AG09319 (cell line): ENCODE measurements at regions not wholly inside any gene's neighbourhood (a gene's known extent, or its start where the extent isn't known, plus 50 kb on each side); places are given as distances from the start of the nearest gene placed in this dataset.

Experiments
- DNase-seq: peaks from one replicate; pipeline ENCODE4 v3.0.0-alpha.2; 2010; ENCODE audit warnings: low read depth; ENCODE audit errors: extremely low read depth
- TF ChIP-seq, protein P1 (sequence below): IDR thresholded peaks from 2 replicates; pipeline ENCODE4 v1.5.1; 2011; ENCODE audit warnings: low read depth, mild to moderate bottlenecking, inconsistent platforms, low read length, moderate library complexity

DNA sequence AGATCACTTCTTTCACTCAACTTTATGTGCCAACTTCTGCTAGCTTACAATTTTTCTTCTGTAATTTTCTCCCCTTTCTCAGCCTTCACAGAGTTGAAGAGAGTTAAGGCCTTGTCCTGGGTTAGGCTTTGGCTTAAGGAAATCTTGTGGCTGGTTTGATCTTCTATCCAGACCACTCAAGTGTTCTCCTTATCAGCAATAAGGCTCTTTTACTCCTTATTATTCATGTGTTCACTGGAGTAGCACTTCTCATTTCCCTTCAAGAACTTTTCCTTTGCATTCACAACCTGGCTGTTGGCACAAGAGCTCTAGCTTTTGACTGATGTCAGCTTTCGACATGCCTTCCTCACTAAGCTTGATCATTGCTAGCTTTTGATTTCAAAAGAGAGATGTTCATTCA is 86.9 kb upstream of the ALDH1B1 start:
- TF ChIP-seq, protein P1, sequence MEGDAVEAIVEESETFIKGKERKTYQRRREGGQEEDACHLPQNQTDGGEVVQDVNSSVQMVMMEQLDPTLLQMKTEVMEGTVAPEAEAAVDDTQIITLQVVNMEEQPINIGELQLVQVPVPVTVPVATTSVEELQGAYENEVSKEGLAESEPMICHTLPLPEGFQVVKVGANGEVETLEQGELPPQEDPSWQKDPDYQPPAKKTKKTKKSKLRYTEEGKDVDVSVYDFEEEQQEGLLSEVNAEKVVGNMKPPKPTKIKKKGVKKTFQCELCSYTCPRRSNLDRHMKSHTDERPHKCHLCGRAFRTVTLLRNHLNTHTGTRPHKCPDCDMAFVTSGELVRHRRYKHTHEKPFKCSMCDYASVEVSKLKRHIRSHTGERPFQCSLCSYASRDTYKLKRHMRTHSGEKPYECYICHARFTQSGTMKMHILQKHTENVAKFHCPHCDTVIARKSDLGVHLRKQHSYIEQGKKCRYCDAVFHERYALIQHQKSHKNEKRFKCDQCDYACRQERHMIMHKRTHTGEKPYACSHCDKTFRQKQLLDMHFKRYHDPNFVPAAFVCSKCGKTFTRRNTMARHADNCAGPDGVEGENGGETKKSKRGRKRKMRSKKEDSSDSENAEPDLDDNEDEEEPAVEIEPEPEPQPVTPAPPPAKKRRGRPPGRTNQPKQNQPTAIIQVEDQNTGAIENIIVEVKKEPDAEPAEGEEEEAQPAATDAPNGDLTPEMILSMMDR: no peak
- DNase-seq: no peak

DNA sequence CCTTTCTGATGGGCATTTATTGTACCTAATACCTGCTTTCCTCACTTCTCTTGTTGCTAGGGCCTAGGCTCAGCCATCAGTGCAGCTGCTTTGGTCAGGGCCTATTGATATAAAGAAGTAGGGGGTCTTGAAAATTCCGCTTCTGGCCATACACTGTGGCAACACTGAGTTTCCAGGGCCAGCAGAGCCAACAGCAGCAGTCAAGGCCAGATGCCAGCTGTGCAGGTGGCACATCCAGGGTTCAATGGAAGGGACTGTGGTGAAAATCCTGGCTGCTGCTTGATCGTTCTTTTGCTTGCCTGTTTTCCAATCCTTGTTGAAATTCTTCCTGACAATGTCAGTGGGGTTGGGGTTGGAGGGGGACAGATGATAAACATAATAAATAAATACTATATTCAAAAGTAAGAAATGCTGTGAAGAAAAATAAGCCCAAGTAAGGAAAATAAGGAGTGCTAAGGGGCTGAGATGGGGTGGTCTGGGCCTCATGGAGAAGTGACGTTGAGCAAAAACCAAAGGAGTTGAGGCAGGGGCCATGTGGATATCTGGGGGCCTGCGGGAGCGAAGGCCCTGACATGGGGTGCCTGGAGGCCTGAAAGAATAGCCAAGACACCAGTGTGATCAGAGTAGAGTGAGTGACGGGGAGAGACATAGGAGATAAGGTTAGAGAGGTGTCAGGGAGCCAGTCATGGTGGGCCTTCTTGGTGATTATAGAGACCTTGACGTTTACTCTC is 91.0 kb upstream of the ALDH1B1 start:
- no peak for DNase-seq
- TF ChIP-seq, protein P1: no peak

DNA sequence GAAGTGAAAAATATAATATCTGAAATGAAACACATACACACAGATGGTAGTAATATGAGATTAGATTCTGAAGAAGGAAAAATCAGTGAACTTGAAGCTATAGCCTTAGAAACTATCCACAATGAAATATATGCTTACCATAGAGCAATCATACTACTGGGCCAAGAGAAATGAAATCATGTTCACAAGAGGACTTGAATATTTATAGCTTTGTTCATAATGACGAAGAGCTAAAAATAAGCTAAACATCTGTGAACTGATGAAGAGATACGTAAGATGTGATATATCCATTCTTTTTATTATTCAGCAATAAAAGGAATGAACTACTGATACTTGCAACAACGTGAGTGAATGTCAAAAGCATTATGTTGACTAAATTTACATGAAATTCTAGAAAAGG is 92.6 kb upstream of the ALDH1B1 start:
- TF ChIP-seq, protein P1: no peak
- DNase-seq: no peak

DNA sequence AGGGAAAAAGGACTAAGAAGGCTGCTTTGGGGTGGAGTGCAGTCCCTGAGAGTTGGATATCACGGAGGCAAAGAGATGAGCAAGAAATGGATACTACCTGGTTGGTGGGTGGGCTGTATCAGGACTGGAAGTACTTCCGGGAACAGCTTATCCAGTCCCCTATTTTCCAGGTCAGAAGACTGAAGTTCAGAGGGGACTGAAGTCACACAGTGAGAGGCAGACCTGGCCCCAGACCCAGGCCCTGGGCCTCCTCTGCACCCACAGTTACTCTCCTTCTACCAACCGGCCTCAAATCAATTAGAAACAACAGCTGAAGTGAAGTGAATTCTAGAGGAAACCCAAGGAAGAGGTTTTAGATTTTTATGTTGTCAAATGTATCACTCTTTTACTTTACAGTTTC is 93.6 kb upstream of the ALDH1B1 start:
- TF ChIP-seq, protein P1: no peak
- DNase-seq: no peak

DNA sequence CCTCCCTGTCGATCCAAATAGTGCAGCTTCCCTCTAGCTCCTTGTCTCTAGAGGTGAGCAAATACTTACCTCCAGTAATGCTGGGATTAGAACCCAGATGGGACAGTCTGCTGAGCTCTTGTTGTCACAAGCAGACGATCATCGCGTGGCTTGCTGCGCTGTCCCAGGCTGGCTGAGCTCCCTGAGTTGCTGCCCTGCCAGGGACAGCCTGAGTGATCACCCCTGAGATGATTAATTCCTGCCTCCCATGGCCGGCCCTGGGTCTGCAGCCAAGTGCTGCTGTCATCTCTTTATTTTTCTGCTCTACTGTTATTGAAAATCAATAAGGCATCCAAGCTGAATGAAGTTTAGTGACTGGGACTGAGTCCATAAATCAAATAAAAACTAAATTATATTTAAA is 94.0 kb upstream of the ALDH1B1 start:
- no peak for DNase-seq
- TF ChIP-seq, protein P1: no peak

DNA sequence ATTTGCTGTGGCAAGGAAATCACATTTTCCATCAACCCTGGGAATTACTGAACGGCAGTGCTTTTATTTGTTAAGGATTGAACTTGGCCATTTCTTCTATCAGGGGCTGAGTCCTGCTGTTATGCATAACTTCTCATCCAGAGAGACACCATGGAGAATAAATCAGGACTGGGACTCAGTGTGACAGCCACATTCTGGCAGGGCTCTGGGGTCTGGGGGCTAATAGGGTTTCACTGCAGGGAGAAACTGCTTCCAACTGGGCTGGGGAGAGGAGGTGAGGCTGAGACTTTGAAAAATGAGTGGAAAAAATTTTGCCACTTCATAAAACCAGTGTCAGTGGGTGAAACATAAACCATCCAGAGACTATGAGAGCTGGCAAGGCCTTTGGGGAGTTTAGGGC is 95.7 kb upstream of the ALDH1B1 start:
- TF ChIP-seq, protein P1: no peak
- DNase-seq: no peak

DNA sequence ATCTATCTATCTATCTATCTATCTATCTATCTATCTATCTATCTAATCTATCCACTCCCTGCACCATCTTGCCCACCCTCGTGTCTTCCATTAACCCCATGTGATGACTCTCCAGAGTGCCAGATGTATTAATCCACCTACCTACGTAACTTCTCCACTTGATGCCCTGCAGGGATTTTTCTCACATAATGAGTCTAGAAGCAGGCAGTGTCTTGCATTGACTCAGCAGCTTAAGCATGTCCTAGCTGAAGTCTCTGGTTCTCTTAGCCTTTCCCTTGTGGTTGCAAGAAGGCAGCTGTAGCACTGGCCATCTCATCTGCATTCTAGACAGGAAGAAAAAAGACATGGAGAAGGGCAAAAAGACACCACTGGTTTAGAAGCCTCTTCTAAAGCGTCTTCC is 96.7 kb upstream of the ALDH1B1 start:
- TF ChIP-seq, protein P1: no peak
- DNase-seq: no peak
